ENCODE measurements at regions not wholly inside any gene's neighbourhood (a gene's known extent, or its start where the extent isn't known, plus 50 kb on each side); places are given as distances from the start of the nearest gene placed in this dataset.

- DNase-seq (ENCODE audit: insufficient read length, low spot score) = no peak
- no peak for FAIRE-seq
- TF ChIP-seq, protein P1, sequence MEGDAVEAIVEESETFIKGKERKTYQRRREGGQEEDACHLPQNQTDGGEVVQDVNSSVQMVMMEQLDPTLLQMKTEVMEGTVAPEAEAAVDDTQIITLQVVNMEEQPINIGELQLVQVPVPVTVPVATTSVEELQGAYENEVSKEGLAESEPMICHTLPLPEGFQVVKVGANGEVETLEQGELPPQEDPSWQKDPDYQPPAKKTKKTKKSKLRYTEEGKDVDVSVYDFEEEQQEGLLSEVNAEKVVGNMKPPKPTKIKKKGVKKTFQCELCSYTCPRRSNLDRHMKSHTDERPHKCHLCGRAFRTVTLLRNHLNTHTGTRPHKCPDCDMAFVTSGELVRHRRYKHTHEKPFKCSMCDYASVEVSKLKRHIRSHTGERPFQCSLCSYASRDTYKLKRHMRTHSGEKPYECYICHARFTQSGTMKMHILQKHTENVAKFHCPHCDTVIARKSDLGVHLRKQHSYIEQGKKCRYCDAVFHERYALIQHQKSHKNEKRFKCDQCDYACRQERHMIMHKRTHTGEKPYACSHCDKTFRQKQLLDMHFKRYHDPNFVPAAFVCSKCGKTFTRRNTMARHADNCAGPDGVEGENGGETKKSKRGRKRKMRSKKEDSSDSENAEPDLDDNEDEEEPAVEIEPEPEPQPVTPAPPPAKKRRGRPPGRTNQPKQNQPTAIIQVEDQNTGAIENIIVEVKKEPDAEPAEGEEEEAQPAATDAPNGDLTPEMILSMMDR (IDR thresholded peaks at IDR 0.05; ENCODE audit: insufficient read depth, missing control alignments) = no peak
These were observed 167.5 kb upstream of the NECTIN1 start for GRCh38 chr11:119896387-119897045.

DNA sequence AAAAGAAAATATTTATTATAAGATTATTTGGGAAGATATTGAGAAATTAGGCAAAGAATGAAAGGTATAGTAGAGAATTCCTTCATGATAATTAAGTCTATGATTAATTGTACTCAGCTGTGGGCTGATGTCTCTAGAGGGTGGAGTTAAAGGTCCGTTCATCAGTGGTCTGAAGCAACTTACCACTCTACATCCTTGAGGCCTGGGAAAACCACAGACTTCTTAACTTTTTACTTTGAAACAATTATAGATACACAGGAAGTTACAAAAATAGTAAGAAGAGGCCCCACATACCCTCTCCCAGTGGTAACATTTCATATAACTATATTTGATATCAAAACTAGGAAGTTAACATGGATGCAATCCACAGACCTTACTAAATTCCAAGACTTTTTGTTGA lies 167.0 kb upstream of the NECTIN1 start:
- TF ChIP-seq, protein P1 (IDR thresholded peaks at IDR 0.05; ENCODE audit: insufficient read depth, missing control alignments) = no peak
- no peak for DNase-seq (ENCODE audit: insufficient read length, low spot score)
- no peak for FAIRE-seq

GRCh38 chr11:119894916-119895315 lies 165.9 kb upstream of the NECTIN1 start:
- DNase-seq (ENCODE audit: insufficient read length, low spot score) (no peak), FAIRE-seq (no peak)

DNA sequence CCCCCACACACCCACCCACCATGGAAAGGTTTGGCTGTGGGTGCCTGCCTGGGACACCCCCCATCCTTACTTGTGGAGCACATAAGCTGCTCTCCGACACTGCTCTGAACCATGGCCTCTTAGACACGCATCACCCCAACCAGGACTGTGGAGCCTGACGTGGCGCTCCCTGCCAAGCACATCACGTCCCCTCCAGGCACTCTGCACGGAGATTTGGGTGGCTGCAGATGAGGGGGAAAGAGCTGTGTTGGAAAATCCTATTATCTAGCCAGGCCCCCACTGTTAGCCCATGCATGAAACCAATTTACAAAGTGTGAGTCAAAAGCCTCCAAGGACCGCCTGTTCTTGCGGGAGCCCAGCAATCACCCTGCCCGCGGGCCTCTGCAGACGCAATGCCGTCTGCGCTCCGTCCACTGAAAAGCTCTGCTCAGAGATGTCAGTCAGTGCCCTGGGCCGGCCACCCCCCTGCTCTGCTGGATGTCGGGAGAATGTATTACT lies 163.4 kb upstream of the NECTIN1 start:
- FAIRE-seq (no peak), DNase-seq (ENCODE audit: insufficient read length, low spot score) (no peak)
- TF ChIP-seq, protein P1 (IDR thresholded peaks at IDR 0.05; ENCODE audit: insufficient read depth, missing control alignments) = no peak

More at GRCh38 chr11:119894916-119895315, 165.9 kb upstream of the NECTIN1 start:
- TF ChIP-seq, protein P1 (IDR thresholded peaks at IDR 0.05; ENCODE audit: insufficient read depth, missing control alignments) = no peak

- TF ChIP-seq, protein P1 (IDR thresholded peaks at IDR 0.05; ENCODE audit: insufficient read depth, missing control alignments) = no peak
- no peak for FAIRE-seq
- DNase-seq (ENCODE audit: insufficient read length, low spot score) = no peak
These were observed 162.2 kb upstream of the NECTIN1 start for GRCh38 chr11:119891055-119891768.

DNA sequence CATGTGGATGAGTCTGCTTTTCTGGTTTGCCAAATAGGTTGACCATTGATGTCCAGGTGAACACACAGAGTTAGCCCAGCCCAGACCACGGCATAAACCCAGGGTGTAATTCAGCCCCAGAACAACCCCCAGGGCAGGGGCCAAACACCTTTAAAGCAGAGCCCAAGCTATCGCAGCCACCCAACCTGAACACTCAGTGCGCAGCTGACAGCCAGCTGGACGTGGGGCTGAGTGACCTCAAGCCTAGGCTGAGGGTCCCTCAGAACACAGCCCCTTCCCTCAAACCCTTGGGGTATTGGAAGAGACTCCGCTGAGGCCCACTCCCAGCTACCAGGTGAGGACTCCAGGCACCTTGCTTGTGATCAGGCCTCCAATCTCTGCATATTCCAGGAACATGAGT lies 161.5 kb upstream of the NECTIN1 start:
- no peak for DNase-seq (ENCODE audit: insufficient read length, low spot score)
- FAIRE-seq = no peak
- TF ChIP-seq, protein P1 (IDR thresholded peaks at IDR 0.05; ENCODE audit: insufficient read depth, missing control alignments) = no peak

All from D721Med (cell line).